ENCODE measurements at regions not wholly inside any gene's neighbourhood (a gene's known extent, or its start where the extent isn't known, plus 50 kb on each side); places are given as distances from the start of the nearest gene placed in this dataset.

DNA sequence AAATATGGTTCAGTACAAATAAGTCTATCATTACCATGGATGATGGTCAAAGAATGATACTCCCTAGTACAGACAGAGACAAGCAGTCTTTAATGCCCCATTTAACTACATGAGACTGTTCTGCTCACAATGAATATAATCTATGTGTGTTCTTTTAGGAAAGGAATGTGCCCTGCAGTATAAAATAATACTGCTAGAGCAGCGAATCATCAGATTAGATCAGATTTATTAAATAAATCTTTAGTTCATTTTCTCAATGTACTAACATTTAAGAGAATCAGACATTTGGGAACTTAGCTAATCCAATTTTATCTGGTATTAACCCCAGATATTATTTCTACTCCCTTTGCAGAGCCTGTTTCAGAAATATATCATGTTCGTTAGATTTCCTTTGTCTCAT, 272.0 kb upstream of the GCFC2 start:
- DNase-seq (ENCODE audit: low spot score): no peak
- Histone ChIP-seq H3K9me3 (replicated peaks in 1 of 2; ENCODE audit: control insufficient read depth in 2 of 2, insufficient read depth in 1 of 2, low read depth in 1 of 2, low read length in 2 of 2) (no peaks in the 10 kb centered on the region), H4K8ac (ENCODE audit: low read depth, low read length) (no peak overlapping the region), H3K79me1 (ENCODE audit: low read depth, low read length) (no peaks in the 10 kb centered on the region), H3K4me2 (ENCODE audit: insufficient read depth, low read length, poor library complexity, severe bottlenecking) (no peak overlapping the region), H3K27me3 (ENCODE audit: control insufficient read depth in 3 of 3, insufficient read depth in 3 of 3, low read depth in 1 of 3, low read length in 3 of 3) (no peaks in the 10 kb centered on the region), H3K4ac (ENCODE audit: low read length) (no peak overlapping the region), H3K4me3 (ENCODE audit: low read length in 2 of 2) (no peak overlapping the region), H3K18ac (ENCODE audit: low read length) (no peak overlapping the region), H3K9ac (ENCODE audit: low read depth, low read length, poor library complexity) (no peak overlapping the region), H2BK12ac (ENCODE audit: low read length) (no peak overlapping the region), H2BK5ac (ENCODE audit: low read length) (no peak overlapping the region), H3K36me3 (replicated peaks in 1 of 2; ENCODE audit: control insufficient read depth in 2 of 2, insufficient read depth in 2 of 2, low read length in 2 of 2) (no peaks in the 10 kb centered on the region), H3K4me1 (ENCODE audit: control insufficient read depth in 2 of 2, insufficient read depth in 1 of 2, low read depth in 1 of 2, low read length in 2 of 2) (peaks cover 0 to 7% of the 10 kb centered on the region in 2 donors), H2BK120ac (ENCODE audit: low read depth, low read length) (no peak overlapping the region), H2AK5ac (ENCODE audit: low read depth, low read length) (no peak overlapping the region), H3K27ac (replicated peaks; ENCODE audit: low read length) (no peak overlapping the region), H2AFZ (ENCODE audit: low read length) (no peak overlapping the region), H4K91ac (ENCODE audit: low read depth, low read length, poor library complexity) (no peak overlapping the region), H3K14ac (ENCODE audit: low read length) (no peak overlapping the region), H3K23ac (ENCODE audit: low read depth, low read length, poor library complexity) (no peak overlapping the region), H2BK15ac (ENCODE audit: low read length) (no peak overlapping the region)
- WGBS, 2 donors (ENCODE audit: extremely low coverage in 2 of 2, insufficient read length in 2 of 2, insufficient replicate concordance in 1 of 2): no CpG with 5 or more reads among the region's 2 CpGs

GRCh38 chr2:75964646-75965045, 253.9 kb upstream of the GCFC2 start:
- H3K18ac ChIP-seq (ENCODE audit: low read length): no peak overlapping the region
- H3K4ac ChIP-seq (ENCODE audit: low read length): no peak overlapping the region
- no peak overlapping the region for H3K9ac ChIP-seq (ENCODE audit: low read depth, low read length, poor library complexity)
- no CpG with 5 or more reads among the region's 2 CpGs for WGBS, 2 donors (ENCODE audit: extremely low coverage in 2 of 2, insufficient read length in 2 of 2, insufficient replicate concordance in 1 of 2)
- no peak overlapping the region for H2AK5ac ChIP-seq (ENCODE audit: low read depth, low read length)
- H3K27ac ChIP-seq (replicated peaks; ENCODE audit: low read length): no peak overlapping the region
- H3K14ac ChIP-seq (ENCODE audit: low read length): no peak overlapping the region
- DNase-seq (ENCODE audit: low spot score): no peak
- H3K36me3 ChIP-seq (replicated peaks in 1 of 2; ENCODE audit: control insufficient read depth in 2 of 2, insufficient read depth in 2 of 2, low read length in 2 of 2): no peaks in the 10 kb centered on the region
- H3K27me3 ChIP-seq (ENCODE audit: control insufficient read depth in 3 of 3, insufficient read depth in 3 of 3, low read depth in 1 of 3, low read length in 3 of 3): no peaks in the 10 kb centered on the region
- H3K9me3 ChIP-seq (replicated peaks in 1 of 2; ENCODE audit: control insufficient read depth in 2 of 2, insufficient read depth in 1 of 2, low read depth in 1 of 2, low read length in 2 of 2): peaks cover 3 to 5% of the 10 kb centered on the region in 2 donors
- no peak overlapping the region for H3K4me3 ChIP-seq (ENCODE audit: low read length in 2 of 2)
- H2BK120ac ChIP-seq (ENCODE audit: low read depth, low read length): no peak overlapping the region
- H4K91ac ChIP-seq (ENCODE audit: low read depth, low read length, poor library complexity): no peak overlapping the region
- no peak overlapping the region for H2BK5ac ChIP-seq (ENCODE audit: low read length)
- H3K23ac ChIP-seq (ENCODE audit: low read depth, low read length, poor library complexity): no peak overlapping the region
- H2AFZ ChIP-seq (ENCODE audit: low read length): no peak overlapping the region
- H2BK15ac ChIP-seq (ENCODE audit: low read length): no peak overlapping the region
- H3K79me1 ChIP-seq (ENCODE audit: low read depth, low read length): no peaks in the 10 kb centered on the region
- H2BK12ac ChIP-seq (ENCODE audit: low read length): no peak overlapping the region
- no peak overlapping the region for H4K8ac ChIP-seq (ENCODE audit: low read depth, low read length)
- H3K4me2 ChIP-seq (ENCODE audit: insufficient read depth, low read length, poor library complexity, severe bottlenecking): no peak overlapping the region
- H3K4me1 ChIP-seq (ENCODE audit: control insufficient read depth in 2 of 2, insufficient read depth in 1 of 2, low read depth in 1 of 2, low read length in 2 of 2): no peaks in the 10 kb centered on the region

DNA sequence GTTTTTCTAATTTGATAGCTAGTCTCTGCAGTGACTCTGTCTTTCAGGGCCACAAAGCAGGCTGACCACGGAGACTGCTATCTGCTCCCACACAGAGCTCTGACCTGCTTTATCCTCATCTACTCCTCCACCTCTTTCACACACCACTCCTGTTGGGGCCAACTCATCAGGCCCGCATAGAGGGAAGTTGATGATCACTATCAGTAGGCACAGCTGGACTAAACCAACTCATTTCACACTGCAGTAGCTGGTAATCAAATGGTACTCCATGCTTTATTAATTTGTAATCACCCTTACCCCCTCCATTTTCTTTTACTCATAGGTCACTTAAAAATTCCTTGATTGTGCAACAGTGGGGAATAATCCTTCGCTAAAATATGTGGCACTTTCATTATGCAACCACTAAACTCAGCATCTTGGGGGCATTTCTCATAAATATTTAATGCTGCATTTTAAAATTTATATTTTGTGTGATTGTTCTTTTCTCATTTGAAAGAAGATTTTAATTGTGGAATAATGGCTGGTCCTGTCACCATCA, 249.8 kb upstream of the GCFC2 start:
- Histone ChIP-seq H4K8ac (ENCODE audit: low read depth, low read length) (no peak overlapping the region), H3K23ac (ENCODE audit: low read depth, low read length, poor library complexity) (no peak overlapping the region), H2BK5ac (ENCODE audit: low read length) (no peak overlapping the region), H2AFZ (ENCODE audit: low read length) (peak overlapping the region; percentile 45), H3K4me1 (ENCODE audit: control insufficient read depth in 2 of 2, insufficient read depth in 1 of 2, low read depth in 1 of 2, low read length in 2 of 2) (peaks cover 0 to 1% of the 10 kb centered on the region in 2 donors), H3K4me3 (ENCODE audit: low read length in 2 of 2) (no peak overlapping the region), H3K27ac (replicated peaks; ENCODE audit: low read length) (no peak overlapping the region), H3K79me1 (ENCODE audit: low read depth, low read length) (no peaks in the 10 kb centered on the region), H3K36me3 (replicated peaks in 1 of 2; ENCODE audit: control insufficient read depth in 2 of 2, insufficient read depth in 2 of 2, low read length in 2 of 2) (no peaks in the 10 kb centered on the region), H2BK120ac (ENCODE audit: low read depth, low read length) (no peak overlapping the region), H2BK15ac (ENCODE audit: low read length) (no peak overlapping the region), H4K91ac (ENCODE audit: low read depth, low read length, poor library complexity) (no peak overlapping the region), H3K4me2 (ENCODE audit: insufficient read depth, low read length, poor library complexity, severe bottlenecking) (no peak overlapping the region), H2AK5ac (ENCODE audit: low read depth, low read length) (no peak overlapping the region), H3K9me3 (replicated peaks in 1 of 2; ENCODE audit: control insufficient read depth in 2 of 2, insufficient read depth in 1 of 2, low read depth in 1 of 2, low read length in 2 of 2) (peaks cover 2 to 3% of the 10 kb centered on the region in 2 donors), H2BK12ac (ENCODE audit: low read length) (no peak overlapping the region), H3K18ac (ENCODE audit: low read length) (no peak overlapping the region), H3K4ac (ENCODE audit: low read length) (no peak overlapping the region), H3K27me3 (ENCODE audit: control insufficient read depth in 3 of 3, insufficient read depth in 3 of 3, low read depth in 1 of 3, low read length in 3 of 3) (no peaks in the 10 kb centered on the region), H3K14ac (ENCODE audit: low read length) (no peak overlapping the region), H3K9ac (ENCODE audit: low read depth, low read length, poor library complexity) (no peak overlapping the region)
- no CpG with 5 or more reads among the region's 3 CpGs for WGBS, 2 donors (ENCODE audit: extremely low coverage in 2 of 2, insufficient read length in 2 of 2, insufficient replicate concordance in 1 of 2)
- no peak for DNase-seq (ENCODE audit: low spot score)

GRCh38 chr2:75959724-75960471, 249.2 kb upstream of the GCFC2 start:
- peaks cover 0 to 1% of the 10 kb centered on the region in 2 donors for H3K4me1 ChIP-seq (ENCODE audit: control insufficient read depth in 2 of 2, insufficient read depth in 1 of 2, low read depth in 1 of 2, low read length in 2 of 2)
- no peak overlapping the region for H3K14ac ChIP-seq (ENCODE audit: low read length)
- H2BK15ac ChIP-seq (ENCODE audit: low read length): no peak overlapping the region
- no peak overlapping the region for H3K23ac ChIP-seq (ENCODE audit: low read depth, low read length, poor library complexity)
- no peak overlapping the region for H4K8ac ChIP-seq (ENCODE audit: low read depth, low read length)
- no peak for DNase-seq (ENCODE audit: low spot score)
- H2BK120ac ChIP-seq (ENCODE audit: low read depth, low read length): no peak overlapping the region
- H3K9ac ChIP-seq (ENCODE audit: low read depth, low read length, poor library complexity): no peak overlapping the region
- no peak overlapping the region for H4K91ac ChIP-seq (ENCODE audit: low read depth, low read length, poor library complexity)
- H3K4me3 ChIP-seq (ENCODE audit: low read length in 2 of 2): no peak overlapping the region
- H3K4ac ChIP-seq (ENCODE audit: low read length): no peak overlapping the region
- no peak overlapping the region for H2BK12ac ChIP-seq (ENCODE audit: low read length)
- no peak overlapping the region for H2AK5ac ChIP-seq (ENCODE audit: low read depth, low read length)
- no peak overlapping the region for H3K27ac ChIP-seq (replicated peaks; ENCODE audit: low read length)
- no CpG with 5 or more reads among the region's 4 CpGs for WGBS, 2 donors (ENCODE audit: extremely low coverage in 2 of 2, insufficient read length in 2 of 2, insufficient replicate concordance in 1 of 2)
- H3K18ac ChIP-seq (ENCODE audit: low read length): no peak overlapping the region
- H3K9me3 ChIP-seq (replicated peaks in 1 of 2; ENCODE audit: control insufficient read depth in 2 of 2, insufficient read depth in 1 of 2, low read depth in 1 of 2, low read length in 2 of 2): peaks cover 0 to 3% of the 10 kb centered on the region in 2 donors
- no peaks in the 10 kb centered on the region for H3K79me1 ChIP-seq (ENCODE audit: low read depth, low read length)
- H2BK5ac ChIP-seq (ENCODE audit: low read length): no peak overlapping the region
- no peak overlapping the region for H3K4me2 ChIP-seq (ENCODE audit: insufficient read depth, low read length, poor library complexity, severe bottlenecking)
- no peaks in the 10 kb centered on the region for H3K27me3 ChIP-seq (ENCODE audit: control insufficient read depth in 3 of 3, insufficient read depth in 3 of 3, low read depth in 1 of 3, low read length in 3 of 3)
- H3K36me3 ChIP-seq (replicated peaks in 1 of 2; ENCODE audit: control insufficient read depth in 2 of 2, insufficient read depth in 2 of 2, low read length in 2 of 2): no peaks in the 10 kb centered on the region
- H2AFZ ChIP-seq (ENCODE audit: low read length): peak overlapping the region; percentile 45

Data from neuronal stem cell (in vitro differentiated cells).